Caco-2 (cell line): ENCODE measurements at regions not wholly inside any gene's neighbourhood (a gene's known extent, or its start where the extent isn't known, plus 50 kb on each side); places are given as distances from the start of the nearest gene placed in this dataset.

Experiments
- BruUV-seq: library from RNA; stranded (reverse); fragments of 400-500 nt; replicated peaks from 2 replicates; lab custom pipeline; 2021; lab: Mats Ljungman, UMichigan
- CTCF ChIA-PET: fragments of 300-600 bp; sonication (Branson Sonifier 250); formaldehyde crosslinking; loops from one replicate; lab custom pipeline; 2022; ENCODE audit warnings: antibody characterized with exemption; lab: Charles Lee
- POLR2A ChIA-PET: fragments of 300-600 bp; sonication (Branson Sonifier 250); formaldehyde crosslinking; loops from one replicate; lab custom pipeline; 2022; ENCODE audit warnings: antibody characterized with exemption; lab: Charles Lee
- DNase-seq, 2 experiments: peaks; one replicate each; pipeline versions ENCODE4 v3.0.0 to v3.0.0-alpha.2; 2020 to 2022
- H3K27me3 ChIP-seq: replicated peaks from 2 replicates; pipeline ENCODE4 v1.6.0; 2011; ENCODE audit warnings: low read length; ENCODE audit not compliant: control insufficient read depth, insufficient read depth
- H3K36me3 ChIP-seq: 2 replicates; pipeline ENCODE4 v1.5.1; 2011; ENCODE audit warnings: low read length; ENCODE audit not compliant: control insufficient read depth, insufficient read depth
- H3K4me1 ChIP-seq: fragments of 250-450 bp; sonication (Bioruptor Pico); 2 replicates; pipeline ENCODE4 v1.5.1; 2020; ENCODE audit warnings: mild to moderate bottlenecking
- H3K4me3 ChIP-seq: 2 replicates; pipeline ENCODE4 v1.5.1; 2011; ENCODE audit warnings: low read depth, mild to moderate bottlenecking, control low read depth, low read length
- H3K9me3 ChIP-seq: fragments of 250-450 bp; sonication (Bioruptor Pico); 2 replicates; pipeline ENCODE4 v1.5.1; 2020; ENCODE audit warnings: mild to moderate bottlenecking, moderate library complexity
- H3K27ac Mint-ChIP-seq: one replicate; pipeline ENCODE4 v1.8.0; 2022; ENCODE audit warnings: mixed read lengths; ENCODE audit not compliant: unreplicated experiment
- H3K27me3 Mint-ChIP-seq: one replicate; pipeline ENCODE4 v1.8.0; 2022; ENCODE audit warnings: mixed read lengths; ENCODE audit not compliant: insufficient read depth, unreplicated experiment
- H3K36me3 Mint-ChIP-seq: one replicate; pipeline ENCODE4 v1.8.0; 2022; ENCODE audit warnings: mild to moderate bottlenecking, mixed read lengths; ENCODE audit not compliant: insufficient read depth, unreplicated experiment
- H3K4me1 Mint-ChIP-seq: one replicate; pipeline ENCODE4 v1.8.0; 2022; ENCODE audit warnings: low read depth, mixed read lengths; ENCODE audit not compliant: unreplicated experiment
- H3K4me3 Mint-ChIP-seq: one replicate; pipeline ENCODE4 v1.8.0; 2022; ENCODE audit warnings: mild to moderate bottlenecking, moderate library complexity, mixed read lengths; ENCODE audit not compliant: unreplicated experiment
- H3K9me3 Mint-ChIP-seq: one replicate; pipeline ENCODE4 v1.8.0; 2022; ENCODE audit warnings: mixed read lengths; ENCODE audit not compliant: unreplicated experiment
- CTCF ChIP-seq, 2 experiments: fragments of 200-600 bp in 1 of 2; IDR thresholded peaks; 1 replicate in 1 of 2; 2 replicates in 1 of 2; pipeline versions ENCODE4 v1.5.1 to v1.8.0; 2011 to 2022; ENCODE audit warnings: antibody characterized with exemption in 1 of 2, control low read depth in 1 of 2, inconsistent platforms in 1 of 2, low read depth in 1 of 2, low read length in 1 of 2, mild to moderate bottlenecking in 1 of 2, moderate library complexity in 1 of 2; ENCODE audit not compliant: insufficient read depth in 1 of 2, severe bottlenecking in 1 of 2, unreplicated experiment in 1 of 2
- intact Hi-C: fragments of 100-400 bp; cut with micrococcal nuclease; formaldehyde crosslinking; loops from one replicate; pipeline ENCODE4 v1.10.0; 2022; ENCODE audit not compliant: unreplicated experiment

- ChIA-PET POLR2A (no interaction called here), CTCF (no interaction called here)
- TF ChIP-seq CTCF (IDR thresholded peaks at IDR 0.05; ENCODE audit: insufficient read depth in 1 of 2, low read depth in 1 of 2, low read length in 1 of 2, severe bottlenecking in 1 of 2, unreplicated experiment in 1 of 2) = no peak
- Histone ChIP-seq H3K4me1 (no peaks in the 10 kb centered on the region; the same call in 1 of the 2 replicates), H3K36me3 (no peaks in the 10 kb centered on the region), H3K4me3 (no peak overlapping the region), H3K9me3 (no peaks in the 10 kb centered on the region), H3K27me3 (no peaks in the 10 kb centered on the region)
- intact Hi-C loops = no loop called here
- no peaks in the 10 kb centered on the region for H3K9me3 Mint-ChIP-seq
- H3K27me3 Mint-ChIP-seq = peaks cover 17% of the 10 kb centered on the region
- H3K4me1 Mint-ChIP-seq = no peaks in the 10 kb centered on the region
- no peak overlapping the region for H3K27ac Mint-ChIP-seq
- H3K4me3 Mint-ChIP-seq = no peak overlapping the region
- BruUV-seq = no TSS peak
- no peaks in the 10 kb centered on the region for H3K36me3 Mint-ChIP-seq
- no peak for DNase-seq
Measured at GRCh38 chr13:74555651-74556420, 421.6 kb upstream of the KLF12 start.

- H3K27me3 Mint-ChIP-seq = peaks cover 14% of the 10 kb centered on the region
Measured at GRCh38 chr13:74555276-74555625, 421.0 kb upstream of the KLF12 start.

GRCh38 chr13:74554569-74555275, 420.5 kb upstream of the KLF12 start:
- TF ChIP-seq CTCF (IDR thresholded peaks at IDR 0.05; ENCODE audit: insufficient read depth in 1 of 2, low read depth in 1 of 2, low read length in 1 of 2, severe bottlenecking in 1 of 2, unreplicated experiment in 1 of 2) = no peak
- H3K4me1 Mint-ChIP-seq = no peaks in the 10 kb centered on the region
- POLR2A ChIA-PET = no interaction called here

More at GRCh38 chr13:74555276-74555625, 421.0 kb upstream of the KLF12 start:
- H3K36me3 Mint-ChIP-seq = no peaks in the 10 kb centered on the region
- no peak overlapping the region for H3K27ac Mint-ChIP-seq
- no peaks in the 10 kb centered on the region for H3K9me3 Mint-ChIP-seq
- H3K4me1 Mint-ChIP-seq = no peaks in the 10 kb centered on the region
- Histone ChIP-seq H3K27me3 (no peaks in the 10 kb centered on the region), H3K9me3 (no peaks in the 10 kb centered on the region), H3K36me3 (no peaks in the 10 kb centered on the region), H3K4me3 (no peak overlapping the region), H3K4me1 (no peaks in the 10 kb centered on the region; the same call in 1 of the 2 replicates)
- no TSS peak for BruUV-seq
- ChIA-PET POLR2A (no interaction called here), CTCF (no interaction called here)
- intact Hi-C loops = no loop called here
- no peak for TF ChIP-seq CTCF (IDR thresholded peaks at IDR 0.05; ENCODE audit: insufficient read depth in 1 of 2, low read depth in 1 of 2, low read length in 1 of 2, severe bottlenecking in 1 of 2, unreplicated experiment in 1 of 2)
- H3K4me3 Mint-ChIP-seq = no peak overlapping the region
- no peak for DNase-seq

More at GRCh38 chr13:74554569-74555275, 420.5 kb upstream of the KLF12 start:
- no peak for DNase-seq
- Histone ChIP-seq H3K4me1 (no peaks in the 10 kb centered on the region; the same call in 1 of the 2 replicates), H3K36me3 (no peaks in the 10 kb centered on the region), H3K4me3 (no peak overlapping the region), H3K9me3 (no peaks in the 10 kb centered on the region), H3K27me3 (no peaks in the 10 kb centered on the region)
- Mint-ChIP-seq H3K4me3 (no peak overlapping the region), H3K36me3 (no peaks in the 10 kb centered on the region), H3K9me3 (no peaks in the 10 kb centered on the region), H3K27ac (no peak overlapping the region), H3K27me3 (peaks cover 13% of the 10 kb centered on the region)
- intact Hi-C loops = no loop called here
- CTCF ChIA-PET = no interaction called here
- BruUV-seq = no TSS peak
